Stromal cell of bone marrow (primary cell): ENCODE measurements at regions not wholly inside any gene's neighbourhood (a gene's known extent, or its start where the extent isn't known, plus 50 kb on each side); places are given as distances from the start of the nearest gene placed in this dataset.
A peak's percentile ranks its signal among the peaks of the same experiment; 100 is the strongest.

Source experiments
- DNase-seq: peaks from one replicate; pipeline ENCODE4 v3.0.0-alpha.2; 2012; ENCODE audit warnings: low read depth

- DNase-seq, result no peak
These were observed 277.0 kb downstream of the CDH2 start for GRCh38 chr18:27899893-27900292.

DNA sequence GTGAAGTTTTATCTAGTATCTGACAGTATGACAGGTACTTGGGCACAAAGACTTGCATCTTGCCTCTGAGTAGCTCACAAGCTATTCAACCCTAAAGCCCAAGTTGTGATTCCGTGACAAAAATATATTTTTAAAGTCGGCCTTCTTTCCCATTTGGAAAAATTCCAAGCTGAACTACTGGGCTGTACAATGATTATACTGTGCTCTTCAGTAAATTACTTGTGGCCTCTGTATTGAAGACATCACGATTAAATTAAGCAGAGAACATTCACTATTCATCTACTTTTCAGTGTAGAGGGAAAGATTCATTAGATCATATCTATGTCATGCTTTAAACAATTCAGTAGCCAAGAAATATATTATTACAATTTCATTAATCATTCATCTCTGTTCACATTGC, 282.2 kb downstream of the CDH2 start:
- DNase-seq, result no peak

- DNase-seq, result no peak
These were observed 289.0 kb downstream of the CDH2 start for GRCh38 chr18:27887711-27888495.

DNA sequence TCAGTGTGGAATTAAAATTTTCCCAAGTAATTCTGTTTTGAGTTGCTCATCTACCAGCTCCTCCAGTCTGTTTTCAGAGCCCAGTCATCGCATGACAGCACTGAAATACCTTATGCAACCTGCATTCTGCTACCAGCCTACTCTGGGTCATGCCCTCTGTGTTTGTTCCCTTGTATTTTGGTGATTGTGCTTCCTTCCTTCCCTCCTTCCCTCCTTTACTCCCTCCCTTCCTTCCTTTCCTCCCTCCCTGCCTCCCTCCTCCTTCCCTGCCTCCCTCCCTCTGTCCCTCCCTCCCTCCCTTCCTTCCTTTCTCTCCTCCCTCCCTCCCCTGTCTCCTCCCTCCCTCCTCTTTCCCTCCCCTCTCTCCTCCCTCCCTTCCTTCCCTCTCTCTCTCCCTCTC, 289.6 kb downstream of the CDH2 start:
- no peak for DNase-seq

DNA sequence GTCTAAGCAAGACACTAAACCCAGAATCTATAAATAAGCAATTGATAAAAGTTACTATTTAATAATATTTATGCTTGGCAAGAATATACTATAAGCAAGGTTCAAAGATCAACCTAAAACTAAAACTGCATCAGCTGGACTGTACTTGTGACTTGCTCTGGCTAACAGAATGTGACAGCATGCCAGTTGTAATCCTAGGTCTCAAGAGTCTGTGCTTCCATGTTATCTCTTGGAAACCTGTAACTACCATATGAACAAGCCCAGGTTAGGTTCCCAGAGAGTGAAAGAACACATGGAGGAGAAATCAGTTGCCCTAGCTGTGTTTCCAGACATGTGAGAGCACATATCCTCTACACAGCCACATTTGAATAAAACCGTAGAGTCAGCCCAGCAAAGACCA, 297.4 kb downstream of the CDH2 start:
- DNase-seq, result no peak

- DNase-seq, result no peak
These were observed 305.2 kb downstream of the CDH2 start for GRCh38 chr18:27871726-27872125.

DNA sequence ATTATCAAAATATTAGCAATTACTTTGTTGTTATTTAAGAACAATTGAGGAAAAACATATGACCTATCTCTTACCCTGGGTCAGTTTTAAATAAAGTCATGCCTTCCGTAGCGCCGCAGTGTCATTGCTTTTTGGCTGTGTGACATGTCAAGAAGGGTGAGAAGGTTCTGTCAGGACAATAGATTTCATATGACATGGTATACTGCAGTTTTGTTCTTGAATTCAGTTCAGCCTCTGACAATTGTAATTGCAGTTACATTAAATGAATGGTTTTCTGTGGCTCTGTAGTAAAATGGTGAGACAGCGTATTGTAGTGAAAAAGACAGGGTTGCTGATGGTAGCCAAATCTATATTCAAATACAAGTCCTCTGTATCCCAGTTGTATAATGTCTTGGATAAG, 307.2 kb downstream of the CDH2 start:
- DNase-seq, result no peak

DNA sequence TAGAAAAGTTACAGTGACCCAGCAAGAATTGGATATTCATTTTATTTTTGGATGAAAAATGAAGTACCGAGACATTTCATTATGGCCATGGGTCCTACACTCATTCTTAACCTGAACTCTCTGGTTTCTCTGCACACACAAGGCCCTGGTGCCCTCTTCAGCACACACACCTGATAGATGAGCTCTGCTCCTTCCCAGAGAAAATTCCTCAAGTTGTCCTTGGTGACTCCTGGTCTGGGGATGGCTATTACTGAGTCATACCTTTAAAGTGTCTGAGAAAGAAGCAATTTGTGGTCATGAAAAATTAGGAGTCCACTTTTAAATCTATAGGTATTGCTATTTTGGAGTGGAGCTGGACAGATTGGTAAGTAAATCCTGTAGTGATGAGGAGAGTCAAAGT, 311.5 kb downstream of the CDH2 start:
- DNase-seq, result no peak

DNA sequence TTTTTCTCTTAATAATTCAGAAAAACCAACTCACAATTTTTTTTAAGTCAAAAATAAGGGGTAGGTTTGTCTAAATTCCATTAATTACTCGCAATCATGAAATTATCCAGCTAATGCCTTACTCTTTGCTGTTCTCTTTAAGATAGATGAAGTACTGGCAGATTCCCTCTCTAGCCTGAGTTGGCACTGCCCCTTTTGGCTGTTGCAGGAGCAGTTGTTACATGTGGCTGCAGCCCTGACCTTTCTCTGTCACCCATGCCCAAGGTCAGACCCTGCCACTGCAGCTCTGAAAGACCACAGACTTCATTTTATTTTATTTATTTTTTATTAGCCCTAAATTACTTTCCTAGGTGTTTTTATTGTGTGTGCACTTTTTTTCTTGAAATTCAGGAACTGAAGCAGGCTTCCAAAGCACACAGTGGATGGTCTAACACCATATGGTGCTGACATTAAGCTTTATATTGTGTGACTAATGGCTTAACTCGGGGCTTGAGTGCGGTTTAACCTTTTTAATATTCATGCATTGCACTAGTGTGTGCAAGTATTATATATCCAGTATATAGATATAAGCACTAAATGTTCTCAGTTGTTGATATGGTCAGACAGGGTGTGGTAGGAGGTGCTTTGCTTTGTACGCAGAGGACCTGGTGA, 313.0 kb downstream of the CDH2 start:
- no peak for DNase-seq

DNA sequence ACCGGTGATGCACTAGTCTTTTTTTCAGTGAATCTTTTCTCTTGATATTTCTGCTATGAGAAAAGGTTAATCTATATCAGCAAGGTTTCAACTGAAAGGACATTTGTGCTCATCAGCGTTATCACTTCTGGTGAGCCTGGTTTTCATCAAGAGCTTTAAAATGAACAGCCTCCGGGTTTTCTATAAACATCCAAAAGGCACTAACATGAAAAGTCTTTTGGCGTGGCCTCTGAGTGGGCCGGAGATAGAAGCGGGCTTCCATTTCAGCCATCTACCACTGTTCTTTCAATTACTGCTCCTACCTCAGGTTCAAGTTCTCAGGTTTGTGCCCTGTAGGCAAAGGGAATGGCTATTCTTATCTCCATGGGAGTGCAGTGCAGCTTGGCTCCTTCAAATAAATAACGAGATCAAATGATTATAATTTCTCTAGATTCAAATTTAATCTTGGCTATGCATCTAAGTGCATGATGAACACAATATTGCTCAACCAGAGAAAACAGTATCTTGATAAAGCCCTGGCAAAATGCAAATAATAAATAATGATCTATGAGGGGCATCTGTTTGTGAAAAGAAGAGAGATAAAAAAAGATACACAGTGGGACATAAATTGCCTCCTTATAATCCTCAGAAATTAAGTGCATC, 314.8 kb downstream of the CDH2 start:
- no peak for DNase-seq

GRCh38 chr18:27861539-27861938, 315.4 kb downstream of the CDH2 start:
- DNase-seq, result no peak

DNA sequence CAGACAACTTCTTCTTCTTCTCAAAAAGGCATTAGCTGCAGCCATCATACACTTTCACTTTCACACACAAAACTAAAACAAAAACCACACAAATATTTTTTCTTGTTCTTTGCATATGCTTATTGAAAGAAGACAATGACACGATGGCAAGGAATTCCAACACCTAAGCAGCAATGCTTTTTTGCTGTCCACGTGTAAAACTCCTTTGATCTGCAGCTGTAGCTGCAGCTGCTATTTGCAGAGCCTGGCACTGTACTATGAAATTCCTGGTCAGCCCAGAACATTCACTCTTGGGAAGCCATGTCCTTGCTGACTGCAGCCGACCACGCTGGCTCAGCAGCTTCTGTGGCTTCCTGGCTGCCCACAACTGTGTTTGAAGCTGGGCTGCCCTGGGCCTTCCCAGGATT, 316.2 kb downstream of the CDH2 start:
- DNase-seq, result peak; percentile 35

GRCh38 chr18:27860011-27860410, 316.9 kb downstream of the CDH2 start:
- no peak for DNase-seq

GRCh38 chr18:27856820-27857219, 320.1 kb downstream of the CDH2 start:
- DNase-seq, result no peak

GRCh38 chr18:27855486-27855885, 321.4 kb downstream of the CDH2 start:
- no peak for DNase-seq

- no peak for DNase-seq
These were observed 322.3 kb downstream of the CDH2 start for GRCh38 chr18:27854631-27855030.

- DNase-seq, result no peak
These were observed 328.6 kb downstream of the CDH2 start for GRCh38 chr18:27848336-27848735.

- DNase-seq, result no peak
These were observed 329.5 kb downstream of the CDH2 start for GRCh38 chr18:27847412-27847811.

DNA sequence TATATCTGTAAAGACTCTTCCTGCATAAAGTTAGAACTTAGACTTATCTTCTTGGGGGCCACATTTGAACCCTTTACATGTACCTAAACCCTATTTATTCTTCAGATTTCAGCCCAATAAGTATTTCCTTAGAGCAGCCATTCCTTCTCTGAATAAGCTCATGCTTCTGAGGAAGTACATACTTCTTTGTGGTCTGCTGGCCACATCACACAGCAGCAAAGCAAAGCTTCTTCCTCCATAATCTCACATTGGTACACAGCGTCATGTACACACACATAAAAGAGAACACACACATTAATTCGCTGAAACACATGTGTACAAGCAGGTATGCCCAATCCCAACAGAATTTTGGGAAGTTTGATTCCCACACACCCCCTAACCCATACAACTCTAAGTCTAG, 331.0 kb downstream of the CDH2 start:
- DNase-seq, result no peak

GRCh38 chr18:27843783-27844777, 332.9 kb downstream of the CDH2 start:
- DNase-seq, result peak; percentile 25

GRCh38 chr18:27839141-27839540, 337.8 kb downstream of the CDH2 start:
- no peak for DNase-seq

GRCh38 chr18:27838225-27838624, 338.7 kb downstream of the CDH2 start:
- DNase-seq, result no peak
